ENCODE measurements at regions not wholly inside any gene's neighbourhood (a gene's known extent, or its start where the extent isn't known, plus 50 kb on each side); places are given as distances from the start of the nearest gene placed in this dataset.

DNA sequence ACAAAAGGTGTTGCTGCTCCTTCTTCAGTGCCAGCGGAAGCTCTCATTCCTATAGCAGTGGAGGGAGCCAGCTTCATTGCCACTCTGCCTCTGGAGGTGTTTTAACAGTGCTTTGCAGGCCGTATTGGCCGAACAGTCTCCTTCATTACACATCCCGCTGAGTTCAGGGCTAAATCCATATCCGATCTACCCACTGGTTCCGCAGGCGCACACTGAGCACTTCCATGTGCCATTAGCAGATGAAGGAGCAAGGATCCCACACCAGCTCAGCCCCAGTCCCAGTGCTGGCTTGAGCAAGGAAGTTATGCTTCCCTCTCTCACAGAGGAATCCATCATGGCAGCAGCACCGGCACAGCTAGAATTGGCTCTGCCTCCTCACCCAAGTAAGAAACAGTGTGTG lies 121.2 kb upstream of the IRX2 start:
- no peak for DNase-seq
- Histone ChIP-seq H3K36me3 (replicated peaks) (no peaks in the 10 kb centered on the region), H3K4me3 (ENCODE audit: low read depth, low read length) (no peak overlapping the region), H3K27me3 (replicated peaks) (no peaks in the 10 kb centered on the region), H3K27ac (no peak overlapping the region)
- TF ChIP-seq, protein P1, sequence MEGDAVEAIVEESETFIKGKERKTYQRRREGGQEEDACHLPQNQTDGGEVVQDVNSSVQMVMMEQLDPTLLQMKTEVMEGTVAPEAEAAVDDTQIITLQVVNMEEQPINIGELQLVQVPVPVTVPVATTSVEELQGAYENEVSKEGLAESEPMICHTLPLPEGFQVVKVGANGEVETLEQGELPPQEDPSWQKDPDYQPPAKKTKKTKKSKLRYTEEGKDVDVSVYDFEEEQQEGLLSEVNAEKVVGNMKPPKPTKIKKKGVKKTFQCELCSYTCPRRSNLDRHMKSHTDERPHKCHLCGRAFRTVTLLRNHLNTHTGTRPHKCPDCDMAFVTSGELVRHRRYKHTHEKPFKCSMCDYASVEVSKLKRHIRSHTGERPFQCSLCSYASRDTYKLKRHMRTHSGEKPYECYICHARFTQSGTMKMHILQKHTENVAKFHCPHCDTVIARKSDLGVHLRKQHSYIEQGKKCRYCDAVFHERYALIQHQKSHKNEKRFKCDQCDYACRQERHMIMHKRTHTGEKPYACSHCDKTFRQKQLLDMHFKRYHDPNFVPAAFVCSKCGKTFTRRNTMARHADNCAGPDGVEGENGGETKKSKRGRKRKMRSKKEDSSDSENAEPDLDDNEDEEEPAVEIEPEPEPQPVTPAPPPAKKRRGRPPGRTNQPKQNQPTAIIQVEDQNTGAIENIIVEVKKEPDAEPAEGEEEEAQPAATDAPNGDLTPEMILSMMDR (IDR thresholded peaks at IDR 0.05; ENCODE audit: low read depth, low read length, missing control alignments), result no peak
- in situ Hi-C loops (cut with HindIII; ENCODE audit: low pct_ligation_motif_present, low sequenced_read_pairs), result no loop called here

DNA sequence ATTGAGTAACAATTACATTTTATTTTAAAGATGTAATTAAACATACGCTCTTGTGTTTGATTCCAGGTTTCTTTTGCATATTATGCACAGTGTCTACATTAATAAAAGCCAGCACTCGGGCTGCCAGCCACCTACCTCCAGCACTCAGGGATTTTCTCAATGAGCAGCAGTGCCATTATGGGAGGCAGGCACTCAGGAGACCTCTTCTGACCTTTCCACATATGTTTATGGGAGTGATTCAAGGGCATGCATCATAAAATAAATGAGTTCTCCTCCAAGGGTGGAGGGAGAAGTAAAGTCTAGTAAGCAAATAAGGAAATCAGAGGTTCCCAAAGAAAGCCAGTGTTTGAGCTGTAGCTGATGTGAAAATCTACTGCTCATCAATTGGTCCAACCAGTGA lies 119.8 kb upstream of the IRX2 start:
- TF ChIP-seq, protein P1 (IDR thresholded peaks at IDR 0.05; ENCODE audit: low read depth, low read length, missing control alignments), result no peak
- in situ Hi-C loops (cut with HindIII; ENCODE audit: low pct_ligation_motif_present, low sequenced_read_pairs), result no loop called here
- H3K27ac ChIP-seq, result no peak overlapping the region
- no peak overlapping the region for H3K4me3 ChIP-seq (ENCODE audit: low read depth, low read length)
- H3K27me3 ChIP-seq (replicated peaks), result no peaks in the 10 kb centered on the region
- no peaks in the 10 kb centered on the region for H3K36me3 ChIP-seq (replicated peaks)
- DNase-seq, result no peak

DNA sequence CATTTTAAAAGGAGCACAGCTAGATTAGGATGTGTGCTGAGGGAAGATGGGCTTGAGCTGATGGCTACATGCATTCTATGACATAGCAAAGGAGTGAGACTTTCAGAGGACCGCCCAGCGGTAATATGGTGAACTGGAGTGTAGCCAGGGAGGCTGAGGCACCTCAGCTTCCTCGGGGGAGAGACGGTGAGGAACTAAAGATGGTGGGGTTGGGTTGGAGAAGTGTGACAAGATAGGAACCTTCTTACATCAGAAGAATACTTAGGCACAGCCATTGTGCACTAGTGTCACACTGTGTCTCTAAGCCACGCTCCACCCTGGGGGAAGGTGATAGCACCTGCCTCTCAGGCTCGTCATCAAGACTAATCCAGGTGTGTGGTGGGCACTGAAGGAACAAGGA lies 118.0 kb upstream of the IRX2 start:
- Histone ChIP-seq H3K36me3 (replicated peaks) (no peaks in the 10 kb centered on the region), H3K27ac (no peak overlapping the region), H3K4me3 (ENCODE audit: low read depth, low read length) (no peak overlapping the region), H3K27me3 (replicated peaks) (no peaks in the 10 kb centered on the region)
- TF ChIP-seq, protein P1 (IDR thresholded peaks at IDR 0.05; ENCODE audit: low read depth, low read length, missing control alignments), result no peak
- in situ Hi-C loops (cut with HindIII; ENCODE audit: low pct_ligation_motif_present, low sequenced_read_pairs), result no loop called here
- DNase-seq, result no peak

DNA sequence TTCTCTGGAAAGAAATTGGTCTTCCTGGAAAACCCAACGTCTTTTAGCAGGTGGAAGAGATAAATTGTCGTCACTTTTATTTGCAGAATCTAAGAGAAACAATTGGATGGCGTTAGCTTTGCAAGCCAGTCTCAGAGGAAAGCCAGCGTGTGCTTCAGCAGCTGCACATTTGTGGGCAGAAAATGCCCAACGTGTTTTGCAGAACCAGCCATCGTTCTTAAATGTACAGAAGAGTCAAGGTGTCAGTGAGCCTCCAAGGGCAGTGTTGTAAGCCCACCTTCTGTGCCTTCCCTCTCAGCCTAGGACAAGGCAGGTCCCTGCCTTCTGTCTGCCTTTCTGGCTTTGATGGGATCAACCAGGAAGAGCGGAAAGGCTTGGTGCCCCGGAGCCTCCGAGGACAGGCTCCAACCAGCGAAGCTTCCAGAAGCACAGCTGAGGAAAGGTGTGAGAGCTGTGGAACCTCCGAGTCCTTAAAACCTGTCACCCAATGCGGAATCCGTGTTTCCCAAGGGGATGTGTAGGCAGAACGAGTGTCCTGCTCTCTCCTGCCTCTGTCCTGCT lies 116.0 kb upstream of the IRX2 start:
- DNase-seq, result no peak
- in situ Hi-C loops (cut with HindIII; ENCODE audit: low pct_ligation_motif_present, low sequenced_read_pairs), result no loop called here
- Histone ChIP-seq H3K4me3 (ENCODE audit: low read depth, low read length) (no peak overlapping the region), H3K27ac (no peak overlapping the region), H3K27me3 (replicated peaks) (no peaks in the 10 kb centered on the region), H3K36me3 (replicated peaks) (no peaks in the 10 kb centered on the region)
- TF ChIP-seq, protein P1 (IDR thresholded peaks at IDR 0.05; ENCODE audit: low read depth, low read length, missing control alignments), result no peak

DNA sequence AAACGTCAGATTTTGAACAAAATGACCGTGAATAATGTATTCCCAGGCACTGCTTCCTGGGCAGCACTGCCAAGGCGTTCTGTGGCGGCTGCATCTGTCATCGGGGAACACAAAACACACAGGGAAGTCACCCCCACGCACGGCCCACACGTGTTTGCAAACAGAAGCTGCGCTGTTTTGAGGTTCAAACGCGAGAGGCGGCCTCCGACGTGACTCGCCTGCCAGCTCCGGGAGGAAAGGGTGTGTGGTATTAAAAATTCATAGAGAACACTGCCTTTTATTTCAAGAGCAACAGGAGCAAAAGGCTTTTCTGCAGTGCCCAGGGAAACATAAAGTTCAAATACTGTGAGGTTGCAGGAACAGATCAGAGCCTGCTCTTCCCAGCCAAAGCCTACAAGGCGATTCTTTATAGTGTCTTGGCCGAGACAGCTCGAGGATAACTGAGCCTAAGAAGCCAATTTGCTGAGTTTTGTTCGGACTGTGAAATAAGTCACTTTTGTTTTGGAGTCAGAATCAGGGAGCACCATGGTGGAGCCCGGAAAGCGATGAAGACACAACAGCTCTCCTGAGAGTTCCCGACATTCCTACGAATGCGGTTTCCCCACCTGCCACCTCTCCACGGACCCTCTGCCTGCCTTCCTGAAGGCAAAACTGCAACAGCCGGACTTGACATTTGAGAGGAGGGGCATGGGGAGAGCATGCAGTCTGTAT lies 115.3 kb upstream of the IRX2 start:
- H3K4me3 ChIP-seq (ENCODE audit: low read depth, low read length), result no peak overlapping the region
- no peaks in the 10 kb centered on the region for H3K36me3 ChIP-seq (replicated peaks)
- H3K27ac ChIP-seq, result no peak overlapping the region
- TF ChIP-seq, protein P1 (IDR thresholded peaks at IDR 0.05; ENCODE audit: low read depth, low read length, missing control alignments), result no peak
- DNase-seq, result no peak
- no peaks in the 10 kb centered on the region for H3K27me3 ChIP-seq (replicated peaks)
- in situ Hi-C loops (cut with HindIII; ENCODE audit: low pct_ligation_motif_present, low sequenced_read_pairs), result no loop called here

DNA sequence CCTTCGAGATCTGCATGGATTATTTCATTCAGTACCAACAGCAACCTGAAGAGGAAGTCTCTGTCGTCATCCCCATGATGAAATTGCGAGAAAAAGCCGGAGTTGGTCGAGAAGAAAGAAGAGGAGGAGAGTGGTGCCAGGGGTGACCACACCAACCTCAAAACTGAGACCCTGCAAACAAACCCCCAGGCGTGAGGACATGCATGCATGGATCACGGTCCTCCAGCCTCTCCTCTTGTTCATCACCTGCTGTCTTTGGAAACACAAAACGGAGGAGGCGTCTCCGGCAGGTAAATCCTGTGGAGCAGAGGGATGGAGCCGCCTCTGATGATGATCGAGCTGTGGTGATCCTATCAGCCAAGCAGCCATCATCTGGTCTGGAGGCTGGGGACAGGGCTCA lies 114.4 kb upstream of the IRX2 start:
- DNase-seq, result no peak
- Histone ChIP-seq H3K27ac (no peak overlapping the region), H3K27me3 (replicated peaks) (no peaks in the 10 kb centered on the region), H3K36me3 (replicated peaks) (no peaks in the 10 kb centered on the region), H3K4me3 (ENCODE audit: low read depth, low read length) (no peak overlapping the region)
- TF ChIP-seq, protein P1 (IDR thresholded peaks at IDR 0.05; ENCODE audit: low read depth, low read length, missing control alignments), result no peak
- in situ Hi-C loops (cut with HindIII; ENCODE audit: low pct_ligation_motif_present, low sequenced_read_pairs), result no loop called here
